ENCODE measurements at regions not wholly inside any gene's neighbourhood (a gene's known extent, or its start where the extent isn't known, plus 50 kb on each side); places are given as distances from the start of the nearest gene placed in this dataset.

- Histone ChIP-seq H3K9me3 (ENCODE audit: control insufficient read depth, low read length) (no peaks in the 10 kb centered on the region), H3K4me3 (ENCODE audit: insufficient read depth, low read depth, low read length) (no peak overlapping the region), H3K27me3 (ENCODE audit: control insufficient read depth, insufficient read depth, low read length, poor library complexity, severe bottlenecking) (no peaks in the 10 kb centered on the region), H3K4me1 (ENCODE audit: control insufficient read depth, insufficient read depth, low read length) (no peaks in the 10 kb centered on the region), H3K27ac (ENCODE audit: insufficient read depth, low read depth, low read length, poor library complexity, severe bottlenecking) (no peak overlapping the region), H3K36me3 (ENCODE audit: control insufficient read depth, insufficient read depth, low read length) (no peaks in the 10 kb centered on the region)
- 94 to 95% methylated on average over 2 of the region's 2 CpGs for WGBS, 2 experiments
Measured at GRCh38 chr2:19600982-19601381, 242.6 kb upstream of the OSR1 start.

- H3K36me3 ChIP-seq (ENCODE audit: control insufficient read depth, insufficient read depth, low read length) = no peaks in the 10 kb centered on the region
- no peaks in the 10 kb centered on the region for H3K27me3 ChIP-seq (ENCODE audit: control insufficient read depth, insufficient read depth, low read length, poor library complexity, severe bottlenecking)
- no peak overlapping the region for H3K4me3 ChIP-seq (ENCODE audit: insufficient read depth, low read depth, low read length)
- no peak overlapping the region for H3K27ac ChIP-seq (ENCODE audit: insufficient read depth, low read depth, low read length, poor library complexity, severe bottlenecking)
- H3K4me1 ChIP-seq (ENCODE audit: control insufficient read depth, insufficient read depth, low read length) = no peaks in the 10 kb centered on the region
- no peaks in the 10 kb centered on the region for H3K9me3 ChIP-seq (ENCODE audit: control insufficient read depth, low read length)
Measured at GRCh38 chr2:19600506-19600905, 242.1 kb upstream of the OSR1 start.

GRCh38 chr2:19598971-19599370 is 240.5 kb upstream of the OSR1 start:
- H3K9me3 ChIP-seq (ENCODE audit: control insufficient read depth, low read length) = no peaks in the 10 kb centered on the region
- no peaks in the 10 kb centered on the region for H3K36me3 ChIP-seq (ENCODE audit: control insufficient read depth, insufficient read depth, low read length)
- H3K4me1 ChIP-seq (ENCODE audit: control insufficient read depth, insufficient read depth, low read length) = no peaks in the 10 kb centered on the region
- WGBS, 2 experiments = 82 to 95% methylated on average over 3 of the region's 3 CpGs
- H3K4me3 ChIP-seq (ENCODE audit: insufficient read depth, low read depth, low read length) = no peak overlapping the region
- H3K27ac ChIP-seq (ENCODE audit: insufficient read depth, low read depth, low read length, poor library complexity, severe bottlenecking) = no peak overlapping the region
- no peaks in the 10 kb centered on the region for H3K27me3 ChIP-seq (ENCODE audit: control insufficient read depth, insufficient read depth, low read length, poor library complexity, severe bottlenecking)

- Histone ChIP-seq H3K4me3 (ENCODE audit: insufficient read depth, low read depth, low read length) (no peak overlapping the region), H3K27ac (ENCODE audit: insufficient read depth, low read depth, low read length, poor library complexity, severe bottlenecking) (no peak overlapping the region), H3K27me3 (ENCODE audit: control insufficient read depth, insufficient read depth, low read length, poor library complexity, severe bottlenecking) (no peaks in the 10 kb centered on the region), H3K4me1 (ENCODE audit: control insufficient read depth, insufficient read depth, low read length) (no peaks in the 10 kb centered on the region), H3K36me3 (ENCODE audit: control insufficient read depth, insufficient read depth, low read length) (no peaks in the 10 kb centered on the region), H3K9me3 (ENCODE audit: control insufficient read depth, low read length) (no peaks in the 10 kb centered on the region)
Measured at GRCh38 chr2:19592197-19592596, 233.8 kb upstream of the OSR1 start.

- WGBS, 2 experiments = 94 to 98% methylated on average over 4 of the region's 4 CpGs
- Histone ChIP-seq H3K27ac (ENCODE audit: insufficient read depth, low read depth, low read length, poor library complexity, severe bottlenecking) (no peak overlapping the region), H3K4me1 (ENCODE audit: control insufficient read depth, insufficient read depth, low read length) (no peaks in the 10 kb centered on the region), H3K36me3 (ENCODE audit: control insufficient read depth, insufficient read depth, low read length) (no peaks in the 10 kb centered on the region), H3K4me3 (ENCODE audit: insufficient read depth, low read depth, low read length) (no peak overlapping the region), H3K27me3 (ENCODE audit: control insufficient read depth, insufficient read depth, low read length, poor library complexity, severe bottlenecking) (no peaks in the 10 kb centered on the region), H3K9me3 (ENCODE audit: control insufficient read depth, low read length) (no peaks in the 10 kb centered on the region)
Measured at GRCh38 chr2:19589791-19590190, 231.4 kb upstream of the OSR1 start.

- H3K4me1 ChIP-seq (ENCODE audit: control insufficient read depth, insufficient read depth, low read length) = no peaks in the 10 kb centered on the region
- 82 to 93% methylated on average over 4 of the region's 4 CpGs for WGBS, 2 experiments
- no peak overlapping the region for H3K27ac ChIP-seq (ENCODE audit: insufficient read depth, low read depth, low read length, poor library complexity, severe bottlenecking)
- H3K36me3 ChIP-seq (ENCODE audit: control insufficient read depth, insufficient read depth, low read length) = no peaks in the 10 kb centered on the region
- H3K27me3 ChIP-seq (ENCODE audit: control insufficient read depth, insufficient read depth, low read length, poor library complexity, severe bottlenecking) = no peaks in the 10 kb centered on the region
- H3K4me3 ChIP-seq (ENCODE audit: insufficient read depth, low read depth, low read length) = no peak overlapping the region
- H3K9me3 ChIP-seq (ENCODE audit: control insufficient read depth, low read length) = no peaks in the 10 kb centered on the region
Measured at GRCh38 chr2:19580830-19581229, 222.4 kb upstream of the OSR1 start.

GRCh38 chr2:19580264-19580663 is 221.8 kb upstream of the OSR1 start:
- no peak overlapping the region for H3K27ac ChIP-seq (ENCODE audit: insufficient read depth, low read depth, low read length, poor library complexity, severe bottlenecking)
- 75 to 88% methylated on average over 1 of the region's 1 CpG for WGBS, 2 experiments
- no peaks in the 10 kb centered on the region for H3K27me3 ChIP-seq (ENCODE audit: control insufficient read depth, insufficient read depth, low read length, poor library complexity, severe bottlenecking)

GRCh38 chr2:19579461-19579860 is 221.0 kb upstream of the OSR1 start:
- Histone ChIP-seq H3K4me3 (ENCODE audit: insufficient read depth, low read depth, low read length) (no peak overlapping the region), H3K4me1 (ENCODE audit: control insufficient read depth, insufficient read depth, low read length) (no peaks in the 10 kb centered on the region), H3K27ac (ENCODE audit: insufficient read depth, low read depth, low read length, poor library complexity, severe bottlenecking) (no peak overlapping the region), H3K36me3 (ENCODE audit: control insufficient read depth, insufficient read depth, low read length) (no peaks in the 10 kb centered on the region), H3K27me3 (ENCODE audit: control insufficient read depth, insufficient read depth, low read length, poor library complexity, severe bottlenecking) (no peaks in the 10 kb centered on the region), H3K9me3 (ENCODE audit: control insufficient read depth, low read length) (no peaks in the 10 kb centered on the region)
- WGBS, 2 experiments = 89 to 96% methylated on average over 2 to 3 of the region's 3 CpGs

More at GRCh38 chr2:19580264-19580663, 221.8 kb upstream of the OSR1 start:
- no peak overlapping the region for H3K4me3 ChIP-seq (ENCODE audit: insufficient read depth, low read depth, low read length)
- no peaks in the 10 kb centered on the region for H3K9me3 ChIP-seq (ENCODE audit: control insufficient read depth, low read length)
- no peaks in the 10 kb centered on the region for H3K36me3 ChIP-seq (ENCODE audit: control insufficient read depth, insufficient read depth, low read length)
- no peaks in the 10 kb centered on the region for H3K4me1 ChIP-seq (ENCODE audit: control insufficient read depth, insufficient read depth, low read length)

- WGBS, 2 experiments = 88 to 89% methylated on average over 3 of the region's 3 CpGs
- H3K9me3 ChIP-seq (ENCODE audit: control insufficient read depth, low read length) = no peaks in the 10 kb centered on the region
- no peaks in the 10 kb centered on the region for H3K4me1 ChIP-seq (ENCODE audit: control insufficient read depth, insufficient read depth, low read length)
- no peaks in the 10 kb centered on the region for H3K27me3 ChIP-seq (ENCODE audit: control insufficient read depth, insufficient read depth, low read length, poor library complexity, severe bottlenecking)
- no peak overlapping the region for H3K27ac ChIP-seq (ENCODE audit: insufficient read depth, low read depth, low read length, poor library complexity, severe bottlenecking)
- no peak overlapping the region for H3K4me3 ChIP-seq (ENCODE audit: insufficient read depth, low read depth, low read length)
- H3K36me3 ChIP-seq (ENCODE audit: control insufficient read depth, insufficient read depth, low read length) = no peaks in the 10 kb centered on the region
Measured at GRCh38 chr2:19577723-19578122, 219.3 kb upstream of the OSR1 start.

- no peaks in the 10 kb centered on the region for H3K9me3 ChIP-seq (ENCODE audit: control insufficient read depth, low read length)
- no peaks in the 10 kb centered on the region for H3K4me1 ChIP-seq (ENCODE audit: control insufficient read depth, insufficient read depth, low read length)
- 88 to 98% methylated on average over 3 of the region's 3 CpGs for WGBS, 2 experiments
- H3K27ac ChIP-seq (ENCODE audit: insufficient read depth, low read depth, low read length, poor library complexity, severe bottlenecking) = no peak overlapping the region
- H3K27me3 ChIP-seq (ENCODE audit: control insufficient read depth, insufficient read depth, low read length, poor library complexity, severe bottlenecking) = no peaks in the 10 kb centered on the region
- H3K4me3 ChIP-seq (ENCODE audit: insufficient read depth, low read depth, low read length) = no peak overlapping the region
- no peaks in the 10 kb centered on the region for H3K36me3 ChIP-seq (ENCODE audit: control insufficient read depth, insufficient read depth, low read length)
Measured at GRCh38 chr2:19576411-19576810, 218.0 kb upstream of the OSR1 start.

- H3K36me3 ChIP-seq (ENCODE audit: control insufficient read depth, insufficient read depth, low read length) = no peaks in the 10 kb centered on the region
- no peaks in the 10 kb centered on the region for H3K9me3 ChIP-seq (ENCODE audit: control insufficient read depth, low read length)
- H3K4me3 ChIP-seq (ENCODE audit: insufficient read depth, low read depth, low read length) = no peak overlapping the region
- H3K27ac ChIP-seq (ENCODE audit: insufficient read depth, low read depth, low read length, poor library complexity, severe bottlenecking) = no peak overlapping the region
- no peaks in the 10 kb centered on the region for H3K4me1 ChIP-seq (ENCODE audit: control insufficient read depth, insufficient read depth, low read length)
- H3K27me3 ChIP-seq (ENCODE audit: control insufficient read depth, insufficient read depth, low read length, poor library complexity, severe bottlenecking) = no peaks in the 10 kb centered on the region
Measured at GRCh38 chr2:19575641-19576040, 217.2 kb upstream of the OSR1 start.
